ENCODE measurements at regions not wholly inside any gene's neighbourhood (a gene's known extent, or its start where the extent isn't known, plus 50 kb on each side); places are given as distances from the start of the nearest gene placed in this dataset.

- no peak for TF ChIP-seq CTCF (IDR thresholded peaks at IDR 0.05)
- TF ChIP-seq POLR2A (IDR thresholded peaks at IDR 0.05), result no peak
These were observed 239.7 kb upstream of the ROBO1 start for GRCh38 chr3:80007522-80007921.
